ENCODE measurements at regions not wholly inside any gene's neighbourhood (a gene's known extent, or its start where the extent isn't known, plus 50 kb on each side); places are given as distances from the start of the nearest gene placed in this dataset.

DNA sequence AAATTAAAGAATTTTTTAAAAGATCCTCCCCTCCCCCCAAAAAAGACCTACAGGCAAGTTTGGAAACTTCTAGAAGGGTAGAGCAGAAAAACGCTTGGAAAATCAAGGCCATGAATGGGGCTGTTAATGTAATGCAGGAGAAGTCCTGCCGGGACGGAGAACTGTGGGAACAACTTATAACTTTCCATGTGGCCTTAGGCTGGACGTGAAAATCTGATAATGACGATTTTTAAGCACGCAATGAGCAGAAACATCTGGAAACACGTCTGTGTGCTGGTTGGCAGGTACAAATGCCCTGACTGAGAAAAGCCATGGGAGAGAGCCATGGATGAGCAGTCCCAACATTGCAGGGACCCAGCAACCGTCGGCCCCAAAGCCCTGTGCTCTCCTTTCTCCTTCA, 198.7 kb upstream of the RREB1 start:
- Mint-ChIP-seq H3K4me1 (ENCODE audit: insufficient read depth, unreplicated experiment) (peaks cover 15% of the 10 kb centered on the region), H3K9me3 (ENCODE audit: unreplicated experiment) (no peaks in the 10 kb centered on the region), H3K36me3 (ENCODE audit: insufficient read depth, unreplicated experiment) (no peaks in the 10 kb centered on the region), H3K4me3 (ENCODE audit: unreplicated experiment) (no peak overlapping the region), H3K27ac (ENCODE audit: low read depth, unreplicated experiment) (no peak overlapping the region), H3K27me3 (ENCODE audit: insufficient read depth, unreplicated experiment) (no peaks in the 10 kb centered on the region)
- intact Hi-C loops (cut with micrococcal nuclease): no loop called here
- BruUV-seq (replicated peaks): no TSS peak
- CTCF ChIA-PET: no interaction called here
- POLR2A ChIA-PET: no interaction called here
- no peak for DNase-seq (ENCODE audit: unreplicated experiment)
- TF ChIP-seq, protein P1, sequence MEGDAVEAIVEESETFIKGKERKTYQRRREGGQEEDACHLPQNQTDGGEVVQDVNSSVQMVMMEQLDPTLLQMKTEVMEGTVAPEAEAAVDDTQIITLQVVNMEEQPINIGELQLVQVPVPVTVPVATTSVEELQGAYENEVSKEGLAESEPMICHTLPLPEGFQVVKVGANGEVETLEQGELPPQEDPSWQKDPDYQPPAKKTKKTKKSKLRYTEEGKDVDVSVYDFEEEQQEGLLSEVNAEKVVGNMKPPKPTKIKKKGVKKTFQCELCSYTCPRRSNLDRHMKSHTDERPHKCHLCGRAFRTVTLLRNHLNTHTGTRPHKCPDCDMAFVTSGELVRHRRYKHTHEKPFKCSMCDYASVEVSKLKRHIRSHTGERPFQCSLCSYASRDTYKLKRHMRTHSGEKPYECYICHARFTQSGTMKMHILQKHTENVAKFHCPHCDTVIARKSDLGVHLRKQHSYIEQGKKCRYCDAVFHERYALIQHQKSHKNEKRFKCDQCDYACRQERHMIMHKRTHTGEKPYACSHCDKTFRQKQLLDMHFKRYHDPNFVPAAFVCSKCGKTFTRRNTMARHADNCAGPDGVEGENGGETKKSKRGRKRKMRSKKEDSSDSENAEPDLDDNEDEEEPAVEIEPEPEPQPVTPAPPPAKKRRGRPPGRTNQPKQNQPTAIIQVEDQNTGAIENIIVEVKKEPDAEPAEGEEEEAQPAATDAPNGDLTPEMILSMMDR (IDR thresholded peaks at IDR 0.05; ENCODE audit: unreplicated experiment): no peak

DNA sequence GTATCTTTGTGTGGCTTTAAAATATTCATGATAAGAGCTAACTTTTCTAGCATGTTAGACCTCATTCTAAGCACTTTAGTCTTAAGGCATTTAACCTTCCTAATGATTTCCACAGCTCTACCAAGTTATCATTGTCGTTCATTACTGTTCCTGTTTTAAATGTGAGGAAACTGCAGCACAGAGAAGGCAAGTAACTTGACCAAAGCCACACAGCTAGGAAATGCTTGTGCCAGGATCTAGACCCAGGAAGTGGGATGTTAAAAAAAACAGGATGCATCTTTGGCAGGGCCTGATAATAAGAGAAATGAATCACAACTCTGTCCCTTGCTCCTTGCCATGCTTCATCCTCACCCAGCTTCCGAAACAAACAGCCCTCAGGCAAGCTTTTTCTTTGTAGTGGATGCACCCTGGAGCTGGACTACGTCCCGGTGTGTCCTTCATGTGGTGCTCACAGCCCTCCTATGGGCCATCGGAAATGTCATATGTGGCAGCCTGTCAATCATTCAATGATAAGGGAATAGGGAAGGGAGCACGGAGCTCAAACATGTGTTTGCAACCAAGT, 196.9 kb upstream of the RREB1 start:
- Mint-ChIP-seq H3K4me1 (ENCODE audit: insufficient read depth, unreplicated experiment) (peaks cover 16% of the 10 kb centered on the region), H3K4me3 (ENCODE audit: unreplicated experiment) (no peak overlapping the region), H3K9me3 (ENCODE audit: unreplicated experiment) (no peaks in the 10 kb centered on the region), H3K27ac (ENCODE audit: low read depth, unreplicated experiment) (no peak overlapping the region), H3K36me3 (ENCODE audit: insufficient read depth, unreplicated experiment) (no peaks in the 10 kb centered on the region), H3K27me3 (ENCODE audit: insufficient read depth, unreplicated experiment) (no peaks in the 10 kb centered on the region)
- no TSS peak for BruUV-seq (replicated peaks)
- peak; percentile 72 for DNase-seq (ENCODE audit: unreplicated experiment)
- ChIA-PET POLR2A (interaction anchor here (1.1 kb wide), 1 partner anchor 59 kb away, joined by 3 read pairs; no protein-coding TSS in a partner anchor), CTCF (interaction anchor here (0.5 to 1.5 kb wide), 4 partner anchors 16 to 340 kb away, joined by 3 to 7 read pairs (median 3); no protein-coding TSS in a partner anchor)
- intact Hi-C loops (cut with micrococcal nuclease): loop anchor here (10.0 kb wide), 1 partner anchor 186 kb away; no protein-coding TSS in a partner anchor
- TF ChIP-seq, protein P1 (IDR thresholded peaks at IDR 0.05; ENCODE audit: unreplicated experiment): no peak

DNA sequence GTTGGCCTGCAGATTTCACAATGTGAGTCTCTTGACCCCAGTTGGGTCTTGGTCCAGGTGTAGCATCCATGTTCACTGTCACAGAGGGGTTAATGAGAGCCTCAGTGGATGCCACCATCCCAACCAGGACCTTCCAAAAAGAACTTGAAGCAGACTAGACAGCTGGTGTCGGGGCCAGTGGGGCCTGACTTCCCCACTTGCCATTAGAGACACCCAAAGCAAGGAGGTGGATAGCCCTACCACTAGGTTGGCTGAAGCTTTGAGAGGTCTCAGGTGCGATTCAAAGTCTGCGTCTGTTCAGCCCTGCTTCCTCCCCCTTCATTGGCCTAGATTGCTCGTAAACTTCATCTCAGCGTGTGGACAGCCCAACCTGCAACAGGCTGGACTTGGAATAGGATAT, 196.4 kb upstream of the RREB1 start:
- no peaks in the 10 kb centered on the region for H3K9me3 Mint-ChIP-seq (ENCODE audit: unreplicated experiment)

More for the DNA sequence above, 196.4 kb upstream of the RREB1 start:
- intact Hi-C loops (cut with micrococcal nuclease): loop anchor here (10.0 kb wide), 1 partner anchor 187 kb away; no protein-coding TSS in a partner anchor
- no TSS peak for BruUV-seq (replicated peaks)
- POLR2A ChIA-PET: no interaction called here
- no peak for DNase-seq (ENCODE audit: unreplicated experiment)
- H3K4me1 Mint-ChIP-seq (ENCODE audit: insufficient read depth, unreplicated experiment): peaks cover 19% of the 10 kb centered on the region
- CTCF ChIA-PET: interaction anchor here (0.7 to 1.5 kb wide), 2 partner anchors 17 to 340 kb away, joined by 3 to 7 read pairs; no protein-coding TSS in a partner anchor
- TF ChIP-seq, protein P1 (IDR thresholded peaks at IDR 0.05; ENCODE audit: unreplicated experiment): no peak
- H3K27me3 Mint-ChIP-seq (ENCODE audit: insufficient read depth, unreplicated experiment): no peaks in the 10 kb centered on the region
- no peak overlapping the region for H3K27ac Mint-ChIP-seq (ENCODE audit: low read depth, unreplicated experiment)
- no peaks in the 10 kb centered on the region for H3K36me3 Mint-ChIP-seq (ENCODE audit: insufficient read depth, unreplicated experiment)
- H3K4me3 Mint-ChIP-seq (ENCODE audit: unreplicated experiment): no peak overlapping the region

Measured in MCF 10A (cell line).